ENCODE measurements at regions not wholly inside any gene's neighbourhood (a gene's known extent, or its start where the extent isn't known, plus 50 kb on each side); places are given as distances from the start of the nearest gene placed in this dataset.

DNA sequence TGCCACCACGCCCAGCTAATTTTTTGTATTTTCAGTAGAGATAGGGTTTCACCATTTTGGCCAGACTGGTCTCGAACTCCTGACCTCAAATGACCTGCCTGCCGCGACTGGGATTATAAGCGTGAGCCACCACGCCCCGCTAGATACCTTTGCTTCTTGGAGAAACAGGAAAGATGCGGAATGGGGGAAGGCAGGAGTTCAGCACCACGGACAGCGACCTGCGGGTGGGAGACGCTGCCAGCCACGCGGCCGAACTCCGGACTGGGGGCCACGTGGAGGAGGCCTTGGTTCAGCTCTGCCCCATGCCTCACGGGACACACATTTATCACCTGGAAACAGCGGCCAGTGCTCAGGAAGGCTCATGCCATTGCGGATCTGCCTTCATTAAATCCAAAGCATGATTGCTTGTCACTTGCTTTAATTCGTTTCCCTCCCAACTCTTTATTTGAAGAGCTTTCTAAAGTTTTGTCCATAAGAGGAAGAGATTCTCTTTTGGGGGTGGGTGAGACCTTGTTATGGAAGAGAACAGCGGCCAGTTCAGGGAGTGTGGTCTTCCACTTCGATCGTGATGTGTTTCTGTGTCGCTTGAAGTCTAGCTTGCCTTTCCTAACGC is 219.9 kb downstream of the ENGASE start (continued):
- TF ChIP-seq, protein P1, sequence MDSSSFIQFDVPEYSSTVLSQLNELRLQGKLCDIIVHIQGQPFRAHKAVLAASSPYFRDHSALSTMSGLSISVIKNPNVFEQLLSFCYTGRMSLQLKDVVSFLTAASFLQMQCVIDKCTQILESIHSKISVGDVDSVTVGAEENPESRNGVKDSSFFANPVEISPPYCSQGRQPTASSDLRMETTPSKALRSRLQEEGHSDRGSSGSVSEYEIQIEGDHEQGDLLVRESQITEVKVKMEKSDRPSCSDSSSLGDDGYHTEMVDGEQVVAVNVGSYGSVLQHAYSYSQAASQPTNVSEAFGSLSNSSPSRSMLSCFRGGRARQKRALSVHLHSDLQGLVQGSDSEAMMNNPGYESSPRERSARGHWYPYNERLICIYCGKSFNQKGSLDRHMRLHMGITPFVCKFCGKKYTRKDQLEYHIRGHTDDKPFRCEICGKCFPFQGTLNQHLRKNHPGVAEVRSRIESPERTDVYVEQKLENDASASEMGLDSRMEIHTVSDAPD (CRISPR knock-in tag; IDR thresholded peaks at IDR 0.05): no peak
- TF ChIP-seq ZNF550 (CRISPR knock-in tag; IDR thresholded peaks at IDR 0.05; ENCODE audit: borderline replicate concordance) (no peak), CCAR2 (optimal IDR thresholded peaks at IDR 0.05; ENCODE audit: low read depth, low read length) (no peak), ZNF317 (CRISPR knock-in tag; IDR thresholded peaks at IDR 0.05) (peak; percentile 90), NCOA1 (CRISPR knock-in tag; IDR thresholded peaks at IDR 0.05) (no peak), ZNF337 (CRISPR knock-in tag; IDR thresholded peaks at IDR 0.05; ENCODE audit: borderline replicate concordance, low read depth) (no peak; the same call in 1 of the 2 replicates), ZSCAN30 (CRISPR knock-in tag; IDR thresholded peaks at IDR 0.05) (peak; percentile 77; the same call in 1 of the 2 replicates), PRMT3 (CRISPR knock-in tag; IDR thresholded peaks at IDR 0.05; ENCODE audit: borderline replicate concordance, low read depth) (peak; percentile 88; the same call in 1 of the 2 replicates), CAMTA2 (CRISPR knock-in tag; IDR thresholded peaks at IDR 0.05; ENCODE audit: borderline replicate concordance) (peak; percentile 92; the same call in 1 of the 2 replicates), ZNF775 (CRISPR knock-in tag; IDR thresholded peaks at IDR 0.05; ENCODE audit: borderline replicate concordance) (no peak), ISL2 (CRISPR knock-in tag; IDR thresholded peaks at IDR 0.05) (peak; percentile 74), ELF3 (CRISPR knock-in tag; IDR thresholded peaks at IDR 0.05) (peak; percentile 85), MED1 (CRISPR knock-in tag; IDR thresholded peaks at IDR 0.05) (peak; percentile 84), CCDC6 (CRISPR knock-in tag; IDR thresholded peaks at IDR 0.05) (0 out of 2 replicates have a peak, but pooled peaks have one; percentile 60), FOSL2 (CRISPR knock-in tag; IDR thresholded peaks at IDR 0.05) (peak; percentile 62), ZNF30 (CRISPR knock-in tag; IDR thresholded peaks at IDR 0.05) (0 out of 2 replicates have a peak, but pooled peaks have one; percentile 39), ZNF672 (CRISPR knock-in tag; IDR thresholded peaks at IDR 0.05) (0 out of 2 replicates have a peak, but pooled peaks have one; percentile 54), CBX5 (CRISPR knock-in tag; IDR thresholded peaks at IDR 0.05; ENCODE audit: borderline replicate concordance) (peak; percentile 54; the same call in 1 of the 2 replicates), ARID2 (CRISPR knock-in tag; IDR thresholded peaks at IDR 0.05; ENCODE audit: borderline replicate concordance) (peak; percentile 94), ZNF556 (CRISPR knock-in tag; IDR thresholded peaks at IDR 0.05; ENCODE audit: borderline replicate concordance) (0 out of 2 replicates have a peak, but pooled peaks have one; percentile 33), ZNF12 (CRISPR knock-in tag; IDR thresholded peaks at IDR 0.05) (peak; percentile 89), ZNF256 (CRISPR knock-in tag; conservative IDR thresholded peaks at IDR 0.05) (peak; percentile 97), SNAI1 (CRISPR knock-in tag; IDR thresholded peaks at IDR 0.05; ENCODE audit: borderline replicate concordance) (0 out of 2 replicates have a peak, but pooled peaks have one; percentile 75), SATB2 (CRISPR knock-in tag; IDR thresholded peaks at IDR 0.05) (peak; percentile 97), BORCS8-MEF2B (CRISPR knock-in tag; IDR thresholded peaks at IDR 0.05) (peak; percentile 99), ATF7-NPFF (CRISPR knock-in tag; IDR thresholded peaks at IDR 0.05; ENCODE audit: low read depth) (peak; percentile 90; the same call in 1 of the 2 replicates)
- TF ChIP-seq, protein P2, sequence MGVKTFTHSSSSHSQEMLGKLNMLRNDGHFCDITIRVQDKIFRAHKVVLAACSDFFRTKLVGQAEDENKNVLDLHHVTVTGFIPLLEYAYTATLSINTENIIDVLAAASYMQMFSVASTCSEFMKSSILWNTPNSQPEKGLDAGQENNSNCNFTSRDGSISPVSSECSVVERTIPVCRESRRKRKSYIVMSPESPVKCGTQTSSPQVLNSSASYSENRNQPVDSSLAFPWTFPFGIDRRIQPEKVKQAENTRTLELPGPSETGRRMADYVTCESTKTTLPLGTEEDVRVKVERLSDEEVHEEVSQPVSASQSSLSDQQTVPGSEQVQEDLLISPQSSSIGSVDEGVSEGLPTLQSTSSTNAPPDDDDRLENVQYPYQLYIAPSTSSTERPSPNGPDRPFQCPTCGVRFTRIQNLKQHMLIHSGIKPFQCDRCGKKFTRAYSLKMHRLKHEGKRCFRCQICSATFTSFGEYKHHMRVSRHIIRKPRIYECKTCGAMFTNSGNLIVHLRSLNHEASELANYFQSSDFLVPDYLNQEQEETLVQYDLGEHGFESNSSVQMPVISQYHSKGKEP (CRISPR knock-in tag; IDR thresholded peaks at IDR 0.05): peak; percentile 98
- TF ChIP-seq, protein P3, sequence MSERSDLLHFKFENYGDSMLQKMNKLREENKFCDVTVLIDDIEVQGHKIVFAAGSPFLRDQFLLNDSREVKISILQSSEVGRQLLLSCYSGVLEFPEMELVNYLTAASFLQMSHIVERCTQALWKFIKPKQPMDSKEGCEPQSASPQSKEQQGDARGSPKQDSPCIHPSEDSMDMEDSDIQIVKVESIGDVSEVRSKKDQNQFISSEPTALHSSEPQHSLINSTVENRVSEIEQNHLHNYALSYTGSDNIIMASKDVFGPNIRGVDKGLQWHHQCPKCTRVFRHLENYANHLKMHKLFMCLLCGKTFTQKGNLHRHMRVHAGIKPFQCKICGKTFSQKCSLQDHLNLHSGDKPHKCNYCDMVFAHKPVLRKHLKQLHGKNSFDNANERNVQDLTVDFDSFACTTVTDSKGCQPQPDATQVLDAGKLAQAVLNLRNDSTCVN (CRISPR knock-in tag; IDR thresholded peaks at IDR 0.05; ENCODE audit: borderline replicate concordance): peak; percentile 96

Data from HepG2 (cell line).